Tibial nerve (tissue), 4 donors: ENCODE measurements at regions not wholly inside any gene's neighbourhood (a gene's known extent, or its start where the extent isn't known, plus 50 kb on each side); places are given as distances from the start of the nearest gene placed in this dataset.

Experiments
- DNase-seq, 2 donors: peaks; one replicate each; pipeline ENCODE4 v3.0.0-alpha.2; 2019; ENCODE audit warnings: low spot score in 2 of 2
- H3K27ac ChIP-seq, 4 donors: fragments of 200-600 bp; sonication (generic) in 3 of 4; one replicate each; pipeline ENCODE4 v1.5.1; 2017 to 2019; ENCODE audit warnings: mild to moderate bottlenecking in 1 of 4
- H3K27me3 ChIP-seq, 2 donors: fragments of 200-600 bp; sonication (generic) in 1 of 2; one replicate each; pipeline versions ENCODE4 v1.5.1 to v1.6.0; 2017 to 2019
- H3K36me3 ChIP-seq, 3 donors: fragments of 200-600 bp; sonication (generic); one replicate each; pipeline ENCODE4 v1.5.1; 2018 to 2019
- H3K4me1 ChIP-seq, 4 donors: fragments of 200-600 bp; sonication (generic) in 3 of 4; one replicate each; pipeline ENCODE4 v1.5.1; 2017 to 2019
- H3K4me3 ChIP-seq, 4 donors: fragments of 200-600 bp; sonication (generic) in 3 of 4; one replicate each; pipeline ENCODE4 v1.5.1; 2017 to 2019; ENCODE audit warnings: mild to moderate bottlenecking in 1 of 4, moderate library complexity in 1 of 4
- H3K9me3 ChIP-seq, 4 donors: fragments of 200-600 bp; sonication (generic) in 3 of 4; one replicate each; pipeline ENCODE4 v1.5.1; 2017 to 2019
- EP300 ChIP-seq, 2 donors: sonication (generic); formaldehyde crosslinking; IDR thresholded peaks; one replicate each; pipeline ENCODE4 v1.6.1; 2017; ENCODE audit warnings: antibody characterized with exemption in 2 of 2, mild to moderate bottlenecking in 1 of 2
- POLR2A ChIP-seq, 2 donors: fragments of 450-650 bp; IDR thresholded peaks; one replicate each; pipeline ENCODE4 v1.6.1; 2017; ENCODE audit warnings: antibody characterized with exemption in 2 of 2, mild to moderate bottlenecking in 2 of 2, moderate library complexity in 2 of 2
- WGBS, 2 donors: methylation state at CpG; one replicate each; pipeline ENCODE4 v1.1.5; 2018; 5-methylcytosine and 5-hydroxymethylcytosine counted together
- TF ChIP-seq, protein P1 (sequence below), 5 experiments: fragments of 200-600 bp in 3 of 5; fragments of 450-650 bp in 2 of 5; sonication (generic) in 3 of 5; IDR thresholded peaks; one replicate each; pipeline ENCODE4 v1.5.1; 2016 to 2019; ENCODE audit warnings: antibody characterized with exemption in 5 of 5, mild to moderate bottlenecking in 3 of 5, moderate library complexity in 2 of 5

DNA sequence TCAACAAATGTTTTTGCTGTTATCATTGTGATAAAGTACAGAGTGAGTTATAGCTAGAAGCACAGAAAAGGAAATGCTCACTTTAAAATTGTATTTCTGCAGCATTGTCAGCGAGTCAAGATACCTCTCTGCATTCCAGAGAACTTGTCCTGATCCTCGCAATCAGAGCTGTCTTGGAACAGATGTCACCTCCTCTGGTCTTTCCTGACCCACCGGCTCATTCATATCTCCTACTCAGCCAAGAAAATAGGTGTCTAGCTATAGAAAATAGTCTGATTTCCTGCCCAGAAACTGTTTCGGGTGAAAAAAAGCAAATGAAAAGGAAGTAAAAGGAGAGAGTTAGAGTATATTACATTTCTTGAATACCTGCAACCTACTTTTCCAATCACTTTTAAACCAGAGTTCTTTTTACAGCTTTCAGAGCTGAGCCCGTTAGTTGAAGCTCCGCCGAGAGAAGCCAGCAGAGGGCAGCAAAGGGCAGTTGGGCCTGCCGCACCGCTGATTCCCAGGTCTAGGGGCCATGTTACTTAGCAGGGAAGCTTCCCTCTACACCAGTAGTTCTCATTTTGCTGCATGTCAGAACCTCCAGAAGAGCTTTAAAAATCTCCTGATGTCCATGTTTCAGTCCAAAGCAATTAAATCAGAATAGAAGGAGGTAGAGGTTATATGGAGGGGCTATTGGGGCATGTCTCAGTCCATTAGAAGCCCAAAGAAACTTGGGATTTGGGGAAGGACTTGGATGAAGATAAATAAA, 185.7 kb upstream of the THRB start:
- WGBS, 2 donors: 39 to 42% methylated on average over 9 of the region's 9 CpGs
- H3K4me3 ChIP-seq: no peak overlapping the region
- no peak overlapping the region for H3K27ac ChIP-seq
- no peaks in the 10 kb centered on the region for H3K27me3 ChIP-seq
- TF ChIP-seq, protein P1, sequence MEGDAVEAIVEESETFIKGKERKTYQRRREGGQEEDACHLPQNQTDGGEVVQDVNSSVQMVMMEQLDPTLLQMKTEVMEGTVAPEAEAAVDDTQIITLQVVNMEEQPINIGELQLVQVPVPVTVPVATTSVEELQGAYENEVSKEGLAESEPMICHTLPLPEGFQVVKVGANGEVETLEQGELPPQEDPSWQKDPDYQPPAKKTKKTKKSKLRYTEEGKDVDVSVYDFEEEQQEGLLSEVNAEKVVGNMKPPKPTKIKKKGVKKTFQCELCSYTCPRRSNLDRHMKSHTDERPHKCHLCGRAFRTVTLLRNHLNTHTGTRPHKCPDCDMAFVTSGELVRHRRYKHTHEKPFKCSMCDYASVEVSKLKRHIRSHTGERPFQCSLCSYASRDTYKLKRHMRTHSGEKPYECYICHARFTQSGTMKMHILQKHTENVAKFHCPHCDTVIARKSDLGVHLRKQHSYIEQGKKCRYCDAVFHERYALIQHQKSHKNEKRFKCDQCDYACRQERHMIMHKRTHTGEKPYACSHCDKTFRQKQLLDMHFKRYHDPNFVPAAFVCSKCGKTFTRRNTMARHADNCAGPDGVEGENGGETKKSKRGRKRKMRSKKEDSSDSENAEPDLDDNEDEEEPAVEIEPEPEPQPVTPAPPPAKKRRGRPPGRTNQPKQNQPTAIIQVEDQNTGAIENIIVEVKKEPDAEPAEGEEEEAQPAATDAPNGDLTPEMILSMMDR (IDR thresholded peaks at IDR 0.05): peak; percentile 54 to 73 (median 56)
- TF ChIP-seq EP300 (IDR thresholded peaks at IDR 0.05): no peak
- TF ChIP-seq POLR2A (IDR thresholded peaks at IDR 0.05): no peak
- H3K9me3 ChIP-seq: no peaks in the 10 kb centered on the region
- DNase-seq: peak; percentile 45 to 66
- H3K36me3 ChIP-seq: no peaks in the 10 kb centered on the region
- H3K4me1 ChIP-seq: peaks cover 0 to 3% (median 0%) of the 10 kb centered on the region in 4 donors

DNA sequence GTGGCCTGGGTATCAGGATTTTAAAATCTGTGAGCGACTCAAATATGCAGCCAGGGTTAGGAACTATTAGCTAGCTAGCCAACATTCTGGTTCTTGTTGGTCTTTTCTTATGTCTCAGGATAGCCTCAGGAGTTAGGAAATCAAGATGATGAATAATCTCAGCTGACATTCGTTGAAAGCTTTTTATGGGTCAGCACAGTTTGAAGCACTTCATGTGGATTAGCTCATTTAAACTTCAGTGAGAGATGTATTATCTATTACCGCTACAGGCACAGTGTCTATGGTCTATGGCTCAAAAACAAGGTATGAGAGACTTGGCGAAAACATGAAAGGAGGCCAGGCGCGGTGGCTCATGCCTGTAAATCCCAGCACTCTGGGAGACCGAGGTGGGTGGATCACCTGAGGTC, 187.5 kb upstream of the THRB start:
- no peaks in the 10 kb centered on the region for H3K36me3 ChIP-seq
- no peak overlapping the region for H3K27ac ChIP-seq
- no peak for DNase-seq
- whole genome bisulfite sequencing, 2 donors: 90 to 91% methylated on average over 7 of the region's 7 CpGs
- no peak for TF ChIP-seq EP300 (IDR thresholded peaks at IDR 0.05)
- TF ChIP-seq, protein P1 (IDR thresholded peaks at IDR 0.05): no peak
- no peak for TF ChIP-seq POLR2A (IDR thresholded peaks at IDR 0.05)
- H3K4me3 ChIP-seq: no peak overlapping the region
- H3K9me3 ChIP-seq: no peaks in the 10 kb centered on the region
- peaks cover 0 to 9% (median 0%) of the 10 kb centered on the region in 4 donors for H3K4me1 ChIP-seq
- H3K27me3 ChIP-seq: no peaks in the 10 kb centered on the region

DNA sequence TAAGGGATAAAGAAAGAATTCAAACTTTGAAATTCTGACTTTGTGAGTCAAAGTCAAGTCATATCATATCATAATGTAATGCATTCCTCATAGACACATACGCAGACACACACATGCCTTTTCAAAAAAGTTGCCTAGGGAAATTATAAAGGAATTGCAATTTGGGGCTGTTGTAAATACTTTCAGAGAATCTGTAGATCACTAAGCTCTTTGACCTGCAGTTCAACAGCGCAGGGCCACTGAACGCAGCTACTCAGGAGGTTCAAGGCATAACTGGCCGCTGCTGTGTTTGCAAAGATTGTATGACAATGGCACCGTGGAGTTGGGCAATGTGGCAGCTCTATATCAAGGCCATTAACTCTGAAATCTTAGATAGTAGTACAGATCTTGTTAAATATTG, 188.4 kb upstream of the THRB start:
- WGBS, 2 donors: 54 to 64% methylated on average over 5 of the region's 5 CpGs
- no peak overlapping the region for H3K27ac ChIP-seq
- H3K4me1 ChIP-seq: peaks cover 0 to 9% (median 0%) of the 10 kb centered on the region in 4 donors
- TF ChIP-seq POLR2A (IDR thresholded peaks at IDR 0.05) (no peak), EP300 (IDR thresholded peaks at IDR 0.05) (no peak)
- TF ChIP-seq, protein P1 (IDR thresholded peaks at IDR 0.05): no peak
- H3K27me3 ChIP-seq: no peaks in the 10 kb centered on the region
- no peak overlapping the region for H3K4me3 ChIP-seq
- no peaks in the 10 kb centered on the region for H3K9me3 ChIP-seq
- DNase-seq: no peak
- H3K36me3 ChIP-seq: no peaks in the 10 kb centered on the region

DNA sequence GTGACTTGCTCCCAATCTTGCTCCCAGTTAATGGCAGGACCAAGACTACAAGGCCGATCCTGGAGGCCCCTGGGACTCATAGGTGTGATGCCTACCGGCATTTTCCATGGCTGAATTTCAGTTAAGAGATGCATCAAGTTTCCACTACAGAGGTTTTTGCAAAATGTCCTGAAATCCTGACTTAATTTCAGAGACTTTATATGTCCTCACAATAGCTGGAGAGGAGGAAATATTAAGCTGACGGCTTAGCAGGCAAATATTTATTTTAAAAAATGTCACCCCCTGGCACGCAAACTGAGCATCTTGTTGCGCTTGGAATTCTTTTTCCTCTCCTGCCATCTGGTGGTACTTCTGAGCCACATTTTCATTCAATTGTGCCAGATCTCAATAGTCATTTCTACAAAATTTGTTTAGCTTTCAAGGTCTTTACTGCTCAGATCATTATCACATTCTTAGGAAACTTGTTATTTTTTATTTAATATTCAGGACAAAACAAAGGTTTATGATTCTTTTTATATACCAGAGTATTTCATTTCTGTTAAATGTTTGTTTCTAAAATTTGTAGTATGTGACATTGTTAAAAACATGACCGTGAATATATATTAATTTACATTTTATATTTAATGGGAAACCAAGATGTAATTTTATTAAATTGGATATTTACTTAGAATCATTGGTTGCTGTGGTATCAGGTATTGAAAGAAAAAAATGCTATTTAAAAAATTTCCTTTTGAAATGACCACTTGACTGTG, 189.2 kb upstream of the THRB start:
- Histone ChIP-seq H3K9me3 (no peaks in the 10 kb centered on the region), H3K27me3 (no peaks in the 10 kb centered on the region), H3K4me3 (no peak overlapping the region), H3K4me1 (peaks cover 0 to 9% (median 0%) of the 10 kb centered on the region in 4 donors), H3K27ac (no peak overlapping the region), H3K36me3 (no peaks in the 10 kb centered on the region)
- 29 to 33% methylated on average over 6 of the region's 6 CpGs for WGBS, 2 donors
- DNase-seq: no peak
- TF ChIP-seq POLR2A (IDR thresholded peaks at IDR 0.05) (no peak), EP300 (IDR thresholded peaks at IDR 0.05) (no peak)
- TF ChIP-seq, protein P1 (IDR thresholded peaks at IDR 0.05): peak; percentile 47 to 71 (median 51)

DNA sequence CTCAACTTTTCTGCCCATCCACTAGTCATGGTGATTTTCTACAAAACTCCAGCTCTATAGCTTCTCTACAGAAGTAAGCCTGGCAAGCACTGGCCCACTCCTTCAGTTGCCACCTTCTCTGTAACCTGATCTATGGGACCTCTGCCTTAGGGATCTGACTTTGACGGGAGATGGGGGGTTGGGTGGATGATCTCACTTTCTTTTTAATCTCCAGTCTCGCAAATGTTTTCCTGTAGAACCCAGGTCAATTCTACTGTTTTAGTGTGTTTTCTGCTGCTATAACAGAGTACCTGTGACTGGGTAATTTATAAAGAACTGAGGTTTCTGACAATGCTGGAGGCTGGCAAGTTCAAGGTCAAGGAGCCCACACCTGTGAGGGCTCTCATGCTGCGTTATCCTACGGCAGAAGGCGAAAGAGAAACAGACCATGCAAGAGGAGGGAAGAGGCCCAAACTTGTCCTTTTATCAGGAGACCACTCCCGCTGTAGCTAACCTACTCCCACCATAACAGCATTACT, 189.9 kb upstream of the THRB start:
- TF ChIP-seq, protein P1 (IDR thresholded peaks at IDR 0.05): no peak
- TF ChIP-seq POLR2A (IDR thresholded peaks at IDR 0.05): no peak
- no peak for TF ChIP-seq EP300 (IDR thresholded peaks at IDR 0.05)
- Histone ChIP-seq H3K9me3 (no peaks in the 10 kb centered on the region), H3K4me1 (peaks cover 0 to 9% (median 0%) of the 10 kb centered on the region in 4 donors), H3K4me3 (no peak overlapping the region), H3K27me3 (no peaks in the 10 kb centered on the region), H3K36me3 (no peaks in the 10 kb centered on the region), H3K27ac (no peak overlapping the region)
- no peak for DNase-seq
- 84 to 90% methylated on average over 6 of the region's 6 CpGs for WGBS, 2 donors
